ENCODE measurements at regions not wholly inside any gene's neighbourhood (a gene's known extent, or its start where the extent isn't known, plus 50 kb on each side); places are given as distances from the start of the nearest gene placed in this dataset.
"Not testable (repeated sequence)": the region's sequence is repeated elsewhere in the genome, so short reads cannot be mapped to it uniquely, and the experiment has no call there.

GRCh38 chr20:54820392-54820791 lies 345.0 kb downstream of the DOK5 start:
- DNase-seq (ENCODE audit: extremely low read depth, insufficient read length) = no peak
- TF ChIP-seq CTCF (IDR thresholded peaks at IDR 0.05; ENCODE audit: insufficient read depth, low read length, poor library complexity, severe bottlenecking) = no peak
- no peaks in the 10 kb centered on the region for H3K36me3 ChIP-seq (ENCODE audit: control insufficient read depth, insufficient read depth, low read length)
- no peak overlapping the region for H3K4me3 ChIP-seq (replicated peaks; ENCODE audit: low read depth, low read length)
- no peaks in the 10 kb centered on the region for H3K27me3 ChIP-seq (replicated peaks; ENCODE audit: control insufficient read depth, insufficient read depth, low read length)

GRCh38 chr20:54806462-54806861 lies 331.1 kb downstream of the DOK5 start:
- no peak for DNase-seq (ENCODE audit: extremely low read depth, insufficient read length)
- no peak for TF ChIP-seq CTCF (IDR thresholded peaks at IDR 0.05; ENCODE audit: insufficient read depth, low read length, poor library complexity, severe bottlenecking)
- Histone ChIP-seq H3K36me3 (ENCODE audit: control insufficient read depth, insufficient read depth, low read length) (no peaks in the 10 kb centered on the region), H3K4me3 (replicated peaks; ENCODE audit: low read depth, low read length) (no peak overlapping the region), H3K27me3 (replicated peaks; ENCODE audit: control insufficient read depth, insufficient read depth, low read length) (no peaks in the 10 kb centered on the region)

- TF ChIP-seq CTCF (IDR thresholded peaks at IDR 0.05; ENCODE audit: insufficient read depth, low read length, poor library complexity, severe bottlenecking) = no peak
- no peaks in the 10 kb centered on the region for H3K36me3 ChIP-seq (ENCODE audit: control insufficient read depth, insufficient read depth, low read length)
These were observed 319.5 kb downstream of the DOK5 start for GRCh38 chr20:54794874-54795273.

GRCh38 chr20:54794110-54794509 lies 318.7 kb downstream of the DOK5 start:
- no peak overlapping the region for H3K4me3 ChIP-seq (replicated peaks; ENCODE audit: low read depth, low read length)
- DNase-seq (ENCODE audit: extremely low read depth, insufficient read length) = no peak
- TF ChIP-seq CTCF (IDR thresholded peaks at IDR 0.05; ENCODE audit: insufficient read depth, low read length, poor library complexity, severe bottlenecking) = no peak
- no peaks in the 10 kb centered on the region for H3K36me3 ChIP-seq (ENCODE audit: control insufficient read depth, insufficient read depth, low read length)
- H3K27me3 ChIP-seq (replicated peaks; ENCODE audit: control insufficient read depth, insufficient read depth, low read length) = no peaks in the 10 kb centered on the region

More at GRCh38 chr20:54794874-54795273, 319.5 kb downstream of the DOK5 start:
- Histone ChIP-seq H3K27me3 (replicated peaks; ENCODE audit: control insufficient read depth, insufficient read depth, low read length) (no peaks in the 10 kb centered on the region), H3K4me3 (replicated peaks; ENCODE audit: low read depth, low read length) (no peak overlapping the region)
- DNase-seq (ENCODE audit: extremely low read depth, insufficient read length) = no peak

GRCh38 chr20:54793291-54793992 lies 318.0 kb downstream of the DOK5 start:
- no peak for TF ChIP-seq CTCF (IDR thresholded peaks at IDR 0.05; ENCODE audit: insufficient read depth, low read length, poor library complexity, severe bottlenecking)
- H3K36me3 ChIP-seq (ENCODE audit: control insufficient read depth, insufficient read depth, low read length) = no peaks in the 10 kb centered on the region

GRCh38 chr20:54792688-54793087 lies 317.3 kb downstream of the DOK5 start:
- DNase-seq (ENCODE audit: extremely low read depth, insufficient read length) = no peak
- Histone ChIP-seq H3K4me3 (replicated peaks; ENCODE audit: low read depth, low read length) (no peak overlapping the region), H3K36me3 (ENCODE audit: control insufficient read depth, insufficient read depth, low read length) (no peaks in the 10 kb centered on the region), H3K27me3 (replicated peaks; ENCODE audit: control insufficient read depth, insufficient read depth, low read length) (no peaks in the 10 kb centered on the region)
- no peak for TF ChIP-seq CTCF (IDR thresholded peaks at IDR 0.05; ENCODE audit: insufficient read depth, low read length, poor library complexity, severe bottlenecking)

More at GRCh38 chr20:54793291-54793992, 318.0 kb downstream of the DOK5 start:
- Histone ChIP-seq H3K4me3 (replicated peaks; ENCODE audit: low read depth, low read length) (no peak overlapping the region), H3K27me3 (replicated peaks; ENCODE audit: control insufficient read depth, insufficient read depth, low read length) (no peaks in the 10 kb centered on the region)
- no peak for DNase-seq (ENCODE audit: extremely low read depth, insufficient read length)

- not testable (repeated sequence) for H3K36me3 ChIP-seq (ENCODE audit: control insufficient read depth, insufficient read depth, low read length); H3K27me3 ChIP-seq (replicated peaks; ENCODE audit: control insufficient read depth, insufficient read depth, low read length); DNase-seq (ENCODE audit: extremely low read depth, insufficient read length); H3K4me3 ChIP-seq (replicated peaks; ENCODE audit: low read depth, low read length)
These were observed 312.9 kb downstream of the DOK5 start for GRCh38 chr20:54788260-54788659.

- H3K27me3 ChIP-seq (replicated peaks; ENCODE audit: control insufficient read depth, insufficient read depth, low read length); H3K4me3 ChIP-seq (replicated peaks; ENCODE audit: low read depth, low read length); DNase-seq (ENCODE audit: extremely low read depth, insufficient read length); H3K36me3 ChIP-seq (ENCODE audit: control insufficient read depth, insufficient read depth, low read length): not testable (repeated sequence)
These were observed 307.4 kb downstream of the DOK5 start for GRCh38 chr20:54782758-54783157.
